GM23248 (cell line): ENCODE measurements at regions not wholly inside any gene's neighbourhood (a gene's known extent, or its start where the extent isn't known, plus 50 kb on each side); places are given as distances from the start of the nearest gene placed in this dataset. TPM values are rescaled to one million over a fixed set of nuclear protein-coding genes. Genes with fewer than 3 reads are reported as not detected.

Source experiments
- DNase-seq: peaks from one replicate; pipeline ENCODE4 v3.0.0-alpha.2; 2015
- H2AFZ ChIP-seq: fragments of 200-600 bp; sonication (generic); 2 replicates; pipeline ENCODE4 v1.6.1; 2016; ENCODE audit warnings: antibody characterized with exemption
- H3F3A ChIP-seq: fragments of 200-600 bp; sonication (generic); 2 replicates; pipeline ENCODE4 v1.6.1; 2016; ENCODE audit warnings: mild to moderate bottlenecking, antibody characterized with exemption, mixed run types; ENCODE audit not compliant: insufficient read depth
- H3K27ac ChIP-seq: fragments of 200-600 bp; sonication (generic); 2 replicates; pipeline ENCODE4 v1.5.1; 2016; ENCODE audit warnings: mild to moderate bottlenecking
- H3K27me3 ChIP-seq: fragments of 200-600 bp; sonication (generic); replicated peaks from 2 replicates; pipeline ENCODE4 v1.6.1; 2016; ENCODE audit warnings: mild to moderate bottlenecking; ENCODE audit not compliant: insufficient read depth
- H3K36me3 ChIP-seq: fragments of 200-600 bp; sonication (generic); 2 replicates; pipeline ENCODE4 v1.6.1; 2016; ENCODE audit warnings: low read depth, mild to moderate bottlenecking
- H3K4me1 ChIP-seq: fragments of 200-600 bp; sonication (generic); 2 replicates; pipeline ENCODE4 v1.6.1; 2016; ENCODE audit warnings: mild to moderate bottlenecking; ENCODE audit not compliant: insufficient read depth
- H3K4me2 ChIP-seq: fragments of 200-600 bp; sonication (generic); one replicate; pipeline ENCODE4 v1.6.1; 2016; ENCODE audit warnings: mild to moderate bottlenecking; ENCODE audit not compliant: unreplicated experiment
- H3K4me3 ChIP-seq: fragments of 200-600 bp; sonication (generic); 2 replicates; pipeline ENCODE4 v1.5.1; 2016; ENCODE audit warnings: mild to moderate bottlenecking
- H3K79me2 ChIP-seq: fragments of 200-600 bp; sonication (generic); 2 replicates; pipeline ENCODE4 v1.6.1; 2016; ENCODE audit warnings: mild to moderate bottlenecking; ENCODE audit not compliant: insufficient read depth
- H3K9ac ChIP-seq: fragments of 200-600 bp; sonication (generic); 2 replicates; pipeline ENCODE4 v1.6.1; 2016; ENCODE audit warnings: mild to moderate bottlenecking
- H3K9me2 ChIP-seq: fragments of 200-600 bp; sonication (generic); 2 replicates; pipeline ENCODE4 v1.6.1; 2016; ENCODE audit warnings: mixed run types, mild to moderate bottlenecking, moderate library complexity; ENCODE audit not compliant: insufficient read depth
- H3K9me3 ChIP-seq: fragments of 200-600 bp; sonication (generic); one replicate; pipeline ENCODE4 v1.6.1; 2017; ENCODE audit warnings: low read depth
- H4K20me1 ChIP-seq: fragments of 200-600 bp; sonication (generic); 2 replicates; pipeline ENCODE4 v1.6.0; 2016; ENCODE audit not compliant: insufficient read depth
- EZH2 ChIP-seq: fragments of 200-600 bp; sonication (generic); IDR thresholded peaks from 2 replicates; pipeline ENCODE4 v1.6.1; 2018; ENCODE audit warnings: antibody characterized with exemption, mild to moderate bottlenecking; ENCODE audit not compliant: insufficient read depth, poor library complexity, severe bottlenecking
- EZH2phosphoT487 ChIP-seq: fragments of 200-600 bp; sonication (generic); IDR thresholded peaks from 2 replicates; pipeline ENCODE4 v1.6.1; 2018; ENCODE audit warnings: antibody characterized with exemption, moderate library complexity, mild to moderate bottlenecking, low read depth; ENCODE audit not compliant: insufficient read depth
- WGBS, 2 experiments: methylation state at CpG; one replicate each; pipeline ENCODE4 v1.1.6; 2015 to 2017; ENCODE audit warnings: low lambda C conversion rate in 2 of 2, low coverage in 1 of 2; ENCODE audit errors: missing lambda C conversion rate in 2 of 2; 5-methylcytosine and 5-hydroxymethylcytosine counted together
- in situ Hi-C: fragments of 300-500 bp; cut with MboI; formaldehyde crosslinking; loops from 2 replicates; pipeline ENCODE4 v1.15.0; 2020
- small RNA-seq: library from RNA; depleted of rRNA; stranded (forward); fragments of <200 nt; gene quantifications from one replicate; pipeline ENCODE3, GENCODE V24; 2014; ENCODE audit warnings: low read depth, low replicate concordance

GRCh38 chr5:57119031-57119430 is 54.8 kb upstream of the GPBP1 start:
- H4K20me1 ChIP-seq: no peaks in the 10 kb centered on the region
- WGBS, 2 experiments: 45 to 53% methylated on average over 3 of the region's 3 CpGs
- H3K27me3 ChIP-seq: no peaks in the 10 kb centered on the region

GRCh38 chr5:57124014-57124413 is 49.8 kb upstream of the GPBP1 start:
- no peak for TF ChIP-seq EZH2
- TF ChIP-seq EZH2phosphoT487: no peak
- Histone ChIP-seq H3K4me1 (no peaks in the 10 kb centered on the region), H3K79me2 (no peaks in the 10 kb centered on the region), H3K27ac (no peak overlapping the region), H3K4me3 (no peak overlapping the region), H4K20me1 (no peaks in the 10 kb centered on the region), H3K36me3 (no peaks in the 10 kb centered on the region), H3K27me3 (no peaks in the 10 kb centered on the region), H3K4me2 (no peak overlapping the region), H3K9ac (no peak overlapping the region), H3K9me2 (no peaks in the 10 kb centered on the region), H2AFZ (no peak overlapping the region), H3K9me3 (no peaks in the 10 kb centered on the region), H3F3A (no peaks in the 10 kb centered on the region)
- DNase-seq: no peak
- in situ Hi-C loops: no loop called here
- WGBS, 2 experiments: 29 to 35% methylated on average over 5 of the region's 5 CpGs

More at GRCh38 chr5:57119031-57119430, 54.8 kb upstream of the GPBP1 start:
- Histone ChIP-seq H3K4me1 (no peaks in the 10 kb centered on the region), H2AFZ (no peak overlapping the region), H3K4me3 (no peak overlapping the region), H3K79me2 (no peaks in the 10 kb centered on the region), H3K36me3 (no peaks in the 10 kb centered on the region), H3K27ac (no peak overlapping the region), H3K9ac (no peak overlapping the region), H3K9me2 (no peaks in the 10 kb centered on the region), H3K4me2 (no peak overlapping the region), H3K9me3 (no peaks in the 10 kb centered on the region), H3F3A (no peaks in the 10 kb centered on the region)
- TF ChIP-seq EZH2 (no peak), EZH2phosphoT487 (no peak)
- no peak for DNase-seq
- in situ Hi-C loops: no loop called here

Small RNA genes lying in the stretch of these regions (small RNA-seq; reads per million reads assigned to genes)
- not detected for gene AC034244.1
